ENCODE measurements at regions not wholly inside any gene's neighbourhood (a gene's known extent, or its start where the extent isn't known, plus 50 kb on each side); places are given as distances from the start of the nearest gene placed in this dataset.

DNA sequence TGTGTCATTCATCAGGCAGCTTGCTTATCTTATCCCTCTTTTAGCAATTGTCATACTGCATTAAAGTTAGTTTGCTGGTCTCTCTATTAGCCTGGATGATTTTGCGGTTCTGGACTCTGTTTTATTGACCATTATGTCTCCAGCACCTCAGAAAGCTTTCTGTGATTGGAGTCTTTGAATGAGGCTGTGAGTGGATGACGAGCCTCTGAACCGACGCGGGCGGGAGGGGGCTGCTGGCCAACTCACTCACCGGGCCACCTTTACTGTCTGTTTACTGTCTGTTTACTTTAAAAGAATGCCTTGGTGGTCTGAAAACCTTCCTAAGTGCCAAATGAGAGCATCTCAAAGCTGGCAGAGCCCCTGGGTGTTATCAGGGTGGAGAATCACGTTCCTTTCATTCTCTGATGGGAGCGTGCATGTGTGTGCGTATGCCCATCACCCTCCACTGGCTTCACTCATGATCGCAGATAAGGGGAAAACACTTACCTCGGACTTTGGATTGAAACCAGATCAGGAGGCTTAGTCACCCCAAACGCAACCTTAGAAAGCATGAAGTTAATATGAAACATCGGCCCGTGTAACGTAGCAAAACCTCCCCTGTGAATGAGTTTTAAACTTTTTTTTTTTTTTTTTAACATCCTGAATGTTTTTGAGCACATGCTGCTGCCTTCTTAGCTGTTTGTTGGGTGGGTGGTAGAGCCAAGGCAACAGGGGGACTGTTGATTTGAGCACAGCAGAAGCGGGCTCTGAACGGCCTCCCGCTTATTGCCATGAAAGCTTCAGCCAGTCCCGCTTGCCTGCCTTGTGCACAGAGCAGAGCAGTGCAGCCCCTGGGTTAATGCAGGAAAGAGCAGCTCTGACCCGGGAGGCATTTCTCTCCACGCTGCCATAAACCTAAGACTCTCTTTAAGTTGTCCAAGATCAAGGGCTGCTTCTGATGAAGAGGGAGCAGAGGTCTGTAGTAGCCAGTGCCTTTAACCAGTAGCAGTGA lies 173.6 kb downstream of the GADD45G start:
- no peak overlapping the region for H3K4me3 ChIP-seq (ENCODE audit: low read length)
- TF ChIP-seq ZNF274 (IDR thresholded peaks at IDR 0.05; ENCODE audit: low read depth, low read length): no peak

DNA sequence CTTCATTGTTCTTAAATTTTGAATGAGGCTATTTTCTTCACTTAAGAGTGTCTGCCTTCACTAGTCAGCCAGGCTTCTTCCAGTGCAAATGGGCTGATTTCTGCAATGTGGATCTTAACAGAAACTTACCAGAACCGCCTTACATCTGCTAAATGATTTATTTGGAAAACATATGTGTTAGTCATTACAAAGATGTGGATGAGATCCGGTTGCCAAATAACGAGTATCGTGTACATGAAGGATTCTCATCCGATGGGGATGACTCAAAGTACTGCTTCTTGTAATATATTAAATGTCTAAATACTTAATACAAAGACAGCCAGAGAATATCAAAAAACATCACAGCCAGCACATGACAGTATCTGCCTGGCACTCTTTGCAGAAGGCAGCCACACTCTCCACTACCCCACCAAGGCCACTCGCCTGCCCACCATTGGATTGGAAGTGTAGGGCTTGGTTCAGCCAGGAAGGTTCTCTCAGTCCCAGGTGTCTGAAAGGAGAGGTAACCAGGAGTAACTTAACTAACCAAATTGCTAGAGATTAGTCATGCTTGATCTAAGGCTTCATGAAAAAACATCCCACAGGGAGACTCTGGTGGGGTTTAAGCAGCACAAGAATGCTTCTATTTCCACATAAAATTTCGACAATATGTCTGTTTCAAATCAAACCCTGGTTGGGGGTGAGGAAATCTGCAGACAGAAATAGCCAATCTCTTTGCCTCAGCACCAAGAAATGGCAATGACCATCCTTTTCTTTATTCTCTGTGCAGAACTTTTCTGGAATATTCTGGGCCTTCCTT lies 174.8 kb downstream of the GADD45G start:
- H3K4me3 ChIP-seq (ENCODE audit: low read length): no peak overlapping the region
- TF ChIP-seq ZNF274 (IDR thresholded peaks at IDR 0.05; ENCODE audit: low read depth, low read length): no peak

GRCh38 chr9:89780959-89781358 lies 176.1 kb downstream of the GADD45G start:
- TF ChIP-seq ZNF274 (IDR thresholded peaks at IDR 0.05; ENCODE audit: low read depth, low read length): no peak
- H3K4me3 ChIP-seq (ENCODE audit: low read length): no peak overlapping the region

- no peak for TF ChIP-seq ZNF274 (IDR thresholded peaks at IDR 0.05; ENCODE audit: low read depth, low read length)
- no peak overlapping the region for H3K4me3 ChIP-seq (ENCODE audit: low read length)
Observed at GRCh38 chr9:89781838-89782540, 177.2 kb downstream of the GADD45G start.

GRCh38 chr9:89786655-89787054 lies 181.8 kb downstream of the GADD45G start:
- TF ChIP-seq ZNF274 (IDR thresholded peaks at IDR 0.05; ENCODE audit: low read depth, low read length): no peak
- no peak overlapping the region for H3K4me3 ChIP-seq (ENCODE audit: low read length)

DNA sequence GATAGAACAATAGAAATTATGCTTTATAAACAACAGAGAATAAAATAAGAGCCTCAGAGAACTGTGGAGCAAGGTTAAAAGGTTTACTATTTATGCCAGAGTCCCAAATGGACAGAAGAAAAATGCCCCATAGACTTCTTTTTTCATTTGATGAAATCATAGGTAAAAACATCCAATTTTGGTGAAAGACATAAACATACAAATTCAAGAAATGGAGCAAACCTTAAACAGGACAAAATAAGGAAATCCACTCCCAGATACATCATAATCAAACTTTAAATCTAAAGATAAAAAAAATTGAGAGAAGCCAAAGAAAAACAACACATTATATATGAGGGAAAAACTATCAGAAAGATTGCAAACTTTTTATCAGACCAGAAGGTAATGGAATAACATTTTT lies 182.8 kb downstream of the GADD45G start:
- no peak for TF ChIP-seq ZNF274 (IDR thresholded peaks at IDR 0.05; ENCODE audit: low read depth, low read length)
- no peak overlapping the region for H3K4me3 ChIP-seq (ENCODE audit: low read length)

DNA sequence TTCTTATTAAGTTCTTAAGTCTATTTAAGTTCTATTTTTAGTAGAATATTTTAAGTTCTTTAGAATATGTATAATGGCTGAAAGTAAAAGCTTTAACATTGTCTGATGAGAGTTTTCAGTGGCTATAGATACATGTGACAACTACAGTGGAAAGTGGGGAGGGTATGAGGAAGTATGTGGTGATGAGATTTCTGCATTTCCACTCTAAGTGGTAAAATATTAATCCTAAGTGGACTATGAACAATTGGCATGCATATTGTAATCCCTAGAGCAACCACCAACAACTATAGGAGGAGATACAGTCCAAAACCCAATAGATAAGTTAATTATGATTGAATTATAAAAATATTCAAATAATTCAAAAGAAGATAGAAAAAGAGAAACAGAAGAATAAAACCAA lies 183.6 kb downstream of the GADD45G start:
- TF ChIP-seq ZNF274 (IDR thresholded peaks at IDR 0.05; ENCODE audit: low read depth, low read length): no peak

GRCh38 chr9:89789922-89790510 lies 185.2 kb downstream of the GADD45G start:
- no peak for TF ChIP-seq ZNF274 (IDR thresholded peaks at IDR 0.05; ENCODE audit: low read depth, low read length)
- H3K4me3 ChIP-seq (ENCODE audit: low read length): no peak overlapping the region

More for the DNA sequence above, 183.6 kb downstream of the GADD45G start:
- H3K4me3 ChIP-seq (ENCODE audit: low read length): no peak overlapping the region

DNA sequence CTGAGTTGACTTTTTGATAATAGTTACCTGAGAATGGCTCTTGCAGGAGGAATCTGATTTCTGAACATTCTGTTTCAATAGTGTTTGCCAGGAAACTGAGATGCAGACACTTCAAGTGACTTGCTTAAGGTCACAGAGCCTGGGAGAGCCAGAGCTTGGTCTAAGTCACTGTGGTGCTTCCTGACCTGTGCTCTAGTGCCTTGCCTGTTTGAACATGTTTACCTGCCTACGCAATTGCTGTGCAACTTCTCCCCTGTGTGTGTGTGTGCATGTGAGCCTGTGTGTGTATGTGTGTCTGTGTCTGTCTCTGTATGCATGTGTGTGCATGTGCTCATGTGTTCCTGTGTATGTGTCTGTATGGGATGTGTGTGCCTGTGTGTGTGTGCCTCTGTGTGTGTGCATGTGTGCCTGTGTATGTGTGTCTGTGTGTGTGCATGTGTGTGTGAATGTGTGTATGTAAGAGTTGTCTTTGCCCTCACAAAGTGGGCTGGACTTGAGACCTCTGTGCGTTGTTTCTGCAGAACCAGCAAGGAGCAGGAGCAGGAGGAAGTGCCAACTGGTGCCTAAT lies 185.8 kb downstream of the GADD45G start:
- no peak for TF ChIP-seq ZNF274 (IDR thresholded peaks at IDR 0.05; ENCODE audit: low read depth, low read length)

DNA sequence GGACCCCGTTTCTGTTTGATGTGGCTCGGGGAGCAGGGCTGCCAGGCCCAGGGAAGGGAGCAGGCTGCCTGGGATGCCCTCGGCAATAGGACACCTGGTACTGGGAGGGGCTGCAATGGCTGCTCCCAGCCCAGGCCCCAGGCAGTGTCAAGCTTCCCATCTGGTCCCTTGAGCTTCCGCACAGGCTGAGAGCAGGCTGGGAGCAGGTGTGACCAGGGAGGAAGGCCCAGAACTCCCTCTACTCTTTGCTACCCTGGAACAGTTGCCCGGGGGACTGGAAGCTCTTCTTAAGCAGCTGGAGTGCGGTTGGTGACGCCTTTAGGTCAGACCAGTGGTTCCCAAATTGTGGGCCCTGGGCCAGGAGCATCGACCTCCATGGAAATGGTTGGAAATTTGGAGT lies 186.9 kb downstream of the GADD45G start:
- TF ChIP-seq ZNF274 (IDR thresholded peaks at IDR 0.05; ENCODE audit: low read depth, low read length): no peak

More for the DNA sequence above, 185.8 kb downstream of the GADD45G start:
- no peak overlapping the region for H3K4me3 ChIP-seq (ENCODE audit: low read length)

DNA sequence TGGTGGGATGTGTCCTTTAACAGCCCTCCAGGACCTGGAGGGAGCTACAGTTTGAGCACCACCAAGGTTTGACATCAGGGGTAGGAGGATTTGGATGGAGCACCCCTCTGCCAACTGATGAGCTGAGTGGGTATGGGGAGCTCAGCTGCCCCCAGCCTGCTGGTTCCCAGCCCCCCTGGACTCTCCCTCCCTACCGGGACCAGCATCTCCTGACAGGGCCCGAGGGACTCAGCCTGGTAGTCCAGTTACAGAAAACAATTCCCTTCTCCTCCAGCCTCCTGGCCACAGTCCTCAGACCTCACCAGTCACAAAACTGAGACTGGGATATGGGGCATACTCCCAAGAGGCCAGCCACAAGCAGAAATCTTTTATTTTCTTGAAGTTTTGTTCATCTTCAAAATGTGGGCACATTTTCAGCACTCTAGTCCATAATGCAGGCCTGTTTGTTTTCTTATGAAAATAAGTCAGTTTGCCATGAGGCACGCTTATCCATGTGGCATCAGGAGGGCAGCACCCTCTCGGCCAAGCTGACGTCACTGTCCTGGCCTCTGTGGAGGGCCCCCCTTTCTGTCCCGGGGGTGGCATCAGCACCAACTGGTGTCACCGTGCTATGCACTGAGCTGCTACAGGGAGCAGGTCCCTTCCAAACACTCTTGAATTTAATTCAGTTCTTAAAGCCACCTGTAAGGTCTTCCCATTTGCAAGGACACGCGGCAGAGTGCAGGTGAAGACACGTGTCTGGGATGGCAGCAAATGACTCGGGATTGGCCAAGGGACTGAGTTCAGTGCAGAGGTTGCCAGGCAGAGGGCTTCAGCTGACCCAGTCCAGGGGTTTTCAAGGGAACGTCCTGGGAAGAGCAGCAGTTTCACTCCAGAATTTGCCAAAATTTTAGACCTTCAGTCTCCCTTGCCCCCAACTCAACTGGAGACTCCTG lies 187.6 kb downstream of the GADD45G start:
- TF ChIP-seq ZNF274 (IDR thresholded peaks at IDR 0.05; ENCODE audit: low read depth, low read length): no peak
- H3K4me3 ChIP-seq (ENCODE audit: low read length): no peak overlapping the region

More for the DNA sequence above, 186.9 kb downstream of the GADD45G start:
- no peak overlapping the region for H3K4me3 ChIP-seq (ENCODE audit: low read length)

- no peak overlapping the region for H3K4me3 ChIP-seq (ENCODE audit: low read length)
- TF ChIP-seq ZNF274 (IDR thresholded peaks at IDR 0.05; ENCODE audit: low read depth, low read length): no peak
Observed at GRCh38 chr9:89793124-89793495, 188.3 kb downstream of the GADD45G start.

Data from GM08714 (cell line).